Stomach (tissue), 4 donors: ENCODE measurements at regions not wholly inside any gene's neighbourhood (a gene's known extent, or its start where the extent isn't known, plus 50 kb on each side); places are given as distances from the start of the nearest gene placed in this dataset.

Source experiments
- POLR2A ChIP-seq, 4 donors: fragments of 450-650 bp; IDR thresholded peaks; one replicate each; pipeline ENCODE4 v1.6.1; 2016; ENCODE audit warnings: antibody characterized with exemption in 4 of 4, control low read depth in 2 of 4, mild to moderate bottlenecking in 1 of 4, moderate library complexity in 1 of 4
- TF ChIP-seq, protein P1 (sequence below), 7 experiments: fragments of 450-650 bp in 4 of 7; fragments of 200-600 bp in 3 of 7; sonication (generic) in 3 of 7; IDR thresholded peaks; one replicate each; pipeline ENCODE4 v1.5.1; 2016 to 2019; ENCODE audit warnings: antibody characterized with exemption in 7 of 7, control low read depth in 2 of 7, mild to moderate bottlenecking in 1 of 7

DNA sequence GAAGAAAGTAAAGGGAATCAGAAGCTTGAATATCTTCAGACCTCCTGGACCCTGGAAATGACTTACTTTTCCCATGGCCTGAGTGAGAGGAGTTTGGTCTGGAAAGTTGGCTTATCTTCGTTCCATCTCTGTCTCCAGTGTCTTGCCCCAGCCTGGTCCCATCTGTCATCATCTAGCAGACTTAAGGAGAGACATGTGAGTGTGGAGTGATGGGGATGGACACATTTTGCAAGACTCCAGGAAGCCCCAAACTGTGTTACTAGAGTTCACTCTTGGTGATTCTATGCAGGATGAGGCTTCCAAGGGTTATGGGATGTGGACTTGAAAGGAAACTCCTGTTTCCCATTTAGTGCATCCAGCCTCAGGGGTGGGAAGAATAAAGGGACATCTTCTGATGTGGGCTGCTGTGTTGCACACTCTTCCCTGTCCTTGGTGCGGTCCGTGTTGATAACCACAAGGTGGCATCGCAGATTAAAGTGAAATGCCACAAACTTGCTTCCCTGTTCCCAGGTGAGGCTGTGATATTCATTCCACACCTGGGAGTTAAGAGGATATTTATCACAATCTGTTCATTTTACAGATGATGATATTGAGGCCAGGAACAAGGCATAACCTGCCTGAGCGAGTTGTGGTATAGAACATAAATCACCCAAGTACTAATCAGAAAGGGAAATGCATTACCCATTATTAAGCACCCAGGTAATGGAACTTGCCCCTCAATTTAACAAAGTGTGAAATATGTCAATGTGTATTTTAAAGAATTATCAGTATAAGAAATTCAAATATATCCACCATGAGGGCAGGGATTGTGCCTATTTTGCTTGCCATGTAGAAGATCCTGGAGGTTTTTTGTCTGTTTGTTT is 269.9 kb upstream of the PAPPA start:
- TF ChIP-seq, protein P1, sequence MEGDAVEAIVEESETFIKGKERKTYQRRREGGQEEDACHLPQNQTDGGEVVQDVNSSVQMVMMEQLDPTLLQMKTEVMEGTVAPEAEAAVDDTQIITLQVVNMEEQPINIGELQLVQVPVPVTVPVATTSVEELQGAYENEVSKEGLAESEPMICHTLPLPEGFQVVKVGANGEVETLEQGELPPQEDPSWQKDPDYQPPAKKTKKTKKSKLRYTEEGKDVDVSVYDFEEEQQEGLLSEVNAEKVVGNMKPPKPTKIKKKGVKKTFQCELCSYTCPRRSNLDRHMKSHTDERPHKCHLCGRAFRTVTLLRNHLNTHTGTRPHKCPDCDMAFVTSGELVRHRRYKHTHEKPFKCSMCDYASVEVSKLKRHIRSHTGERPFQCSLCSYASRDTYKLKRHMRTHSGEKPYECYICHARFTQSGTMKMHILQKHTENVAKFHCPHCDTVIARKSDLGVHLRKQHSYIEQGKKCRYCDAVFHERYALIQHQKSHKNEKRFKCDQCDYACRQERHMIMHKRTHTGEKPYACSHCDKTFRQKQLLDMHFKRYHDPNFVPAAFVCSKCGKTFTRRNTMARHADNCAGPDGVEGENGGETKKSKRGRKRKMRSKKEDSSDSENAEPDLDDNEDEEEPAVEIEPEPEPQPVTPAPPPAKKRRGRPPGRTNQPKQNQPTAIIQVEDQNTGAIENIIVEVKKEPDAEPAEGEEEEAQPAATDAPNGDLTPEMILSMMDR (IDR thresholded peaks at IDR 0.05): peak in 4 of 7 experiments; percentile 20 to 48 (median 36)
- no peak for TF ChIP-seq POLR2A (IDR thresholded peaks at IDR 0.05)
